CD4-positive, alpha-beta memory T cell (primary cell): ENCODE measurements at regions not wholly inside any gene's neighbourhood (a gene's known extent, or its start where the extent isn't known, plus 50 kb on each side); places are given as distances from the start of the nearest gene placed in this dataset.

Experiments used
- CTCF ChIA-PET: fragments of 350-600 bp; sonication (Branson Sonifier 250); formaldehyde crosslinking; loops from one replicate; lab custom pipeline; 2021; ENCODE audit warnings: inconsistent platforms; ENCODE audit not compliant: partially characterized antibody; lab: Charles Lee
- POLR2A ChIA-PET: fragments of 350-600 bp; sonication (Branson Sonifier 250); formaldehyde crosslinking; loops from one replicate; lab custom pipeline; 2021; ENCODE audit not compliant: partially characterized antibody; lab: Charles Lee
- DNase-seq, 5 donors: peaks; one replicate each; pipeline versions ENCODE4 v3.0.0 to v3.0.0-alpha.2; 2020 to 2022; ENCODE audit warnings: mixed read lengths in 1 of 5
- H3K27ac ChIP-seq: one replicate; pipeline ENCODE4 v1.7.0; 2013; ENCODE audit warnings: low read depth, low read length
- H3K27me3 ChIP-seq: 2 replicates; pipeline ENCODE4 v1.7.0; 2013; ENCODE audit warnings: mild to moderate bottlenecking, low read length, moderate library complexity; ENCODE audit not compliant: insufficient read depth
- H3K36me3 ChIP-seq: 2 replicates; pipeline ENCODE4 v1.7.0; 2013; ENCODE audit warnings: mild to moderate bottlenecking, low read length, moderate library complexity; ENCODE audit not compliant: insufficient read depth
- H3K4me1 ChIP-seq: 2 replicates; pipeline ENCODE4 v1.7.0; 2013; ENCODE audit warnings: mild to moderate bottlenecking, low read length, moderate library complexity; ENCODE audit not compliant: insufficient read depth
- H3K4me3 ChIP-seq, 2 donors: one replicate each; pipeline ENCODE4 v1.7.0; 2013; ENCODE audit warnings: low read length in 2 of 2, mild to moderate bottlenecking in 1 of 2
- H3K9me3 ChIP-seq, 2 donors: one replicate each; pipeline ENCODE4 v1.7.0; 2013; ENCODE audit warnings: low read length in 2 of 2, control low read depth in 1 of 2; ENCODE audit not compliant: control insufficient read depth in 1 of 2
- H3K27ac Mint-ChIP-seq, 7 donors: one replicate each; pipeline ENCODE4 v1.8.0; 2020 to 2021; ENCODE audit warnings: mixed read lengths in 7 of 7, mild to moderate bottlenecking in 6 of 7, inconsistent platforms in 3 of 7, moderate library complexity in 3 of 7
- H3K27me3 Mint-ChIP-seq, 2 donors: one replicate each; pipeline ENCODE4 v1.8.0; 2020 to 2021; ENCODE audit warnings: mixed read lengths in 2 of 2
- H3K36me3 Mint-ChIP-seq, 2 donors: one replicate each; pipeline ENCODE4 v1.8.0; 2020 to 2021; ENCODE audit warnings: mixed read lengths in 2 of 2, inconsistent platforms in 1 of 2, mild to moderate bottlenecking in 1 of 2
- H3K4me1 Mint-ChIP-seq, 4 donors: one replicate each; pipeline ENCODE4 v1.8.0; 2020 to 2021; ENCODE audit warnings: mixed read lengths in 4 of 4, mild to moderate bottlenecking in 1 of 4
- H3K4me3 Mint-ChIP-seq, 8 donors: one replicate each; pipeline ENCODE4 v1.8.0; 2020 to 2021; ENCODE audit warnings: mixed read lengths in 8 of 8, mild to moderate bottlenecking in 7 of 8, moderate library complexity in 6 of 8, inconsistent platforms in 3 of 8
- H3K9me3 Mint-ChIP-seq, 8 donors: one replicate each; pipeline ENCODE4 v1.8.0; 2020 to 2021; ENCODE audit warnings: mixed read lengths in 8 of 8, mild to moderate bottlenecking in 5 of 8, inconsistent platforms in 3 of 8, moderate library complexity in 1 of 8
- intact Hi-C: fragments of 100-400 bp; cut with micrococcal nuclease; formaldehyde crosslinking; loops from one replicate; pipeline ENCODE4 v1.15.1; 2023

GRCh38 chr6:144590532-144590931, 305.4 kb downstream of the UTRN start:
- Histone ChIP-seq H3K4me1 (no peaks in the 10 kb centered on the region), H3K27ac (no peak overlapping the region)
- DNase-seq, result no peak

GRCh38 chr6:144593392-144593791, 308.3 kb downstream of the UTRN start:
- Histone ChIP-seq H3K27ac (no peak overlapping the region), H3K9me3 (no peaks in the 10 kb centered on the region), H3K27me3 (no peaks in the 10 kb centered on the region), H3K4me1 (no peaks in the 10 kb centered on the region), H3K4me3 (no peak overlapping the region), H3K36me3 (peaks cover 4% of the 10 kb centered on the region)
- no peak overlapping the region for H3K27ac Mint-ChIP-seq
- H3K9me3 Mint-ChIP-seq, result no peaks in the 10 kb centered on the region
- intact Hi-C loops, result no loop called here
- peaks cover 22 to 32% of the 10 kb centered on the region in 2 donors for H3K36me3 Mint-ChIP-seq
- peaks cover 10 to 22% (median 15%) of the 10 kb centered on the region in 4 donors for H3K4me1 Mint-ChIP-seq
- ChIA-PET CTCF (interaction anchor here (1.1 kb wide), 1 partner anchor 27 kb away, joined by 3 read pairs; no protein-coding TSS in a partner anchor), POLR2A (no interaction called here)
- DNase-seq, result no peak
- H3K4me3 Mint-ChIP-seq, result no peak overlapping the region
- no peaks in the 10 kb centered on the region for H3K27me3 Mint-ChIP-seq

More at GRCh38 chr6:144590532-144590931, 305.4 kb downstream of the UTRN start:
- H3K27ac Mint-ChIP-seq, result no peak overlapping the region
- peaks cover 3 to 17% (median 8%) of the 10 kb centered on the region in 4 donors for H3K4me1 Mint-ChIP-seq
- intact Hi-C loops, result no loop called here
- Histone ChIP-seq H3K36me3 (peaks cover 4% of the 10 kb centered on the region), H3K9me3 (no peaks in the 10 kb centered on the region), H3K27me3 (no peaks in the 10 kb centered on the region), H3K4me3 (no peak overlapping the region)
- ChIA-PET POLR2A (no interaction called here), CTCF (no interaction called here)
- H3K36me3 Mint-ChIP-seq, result peaks cover 33 to 34% of the 10 kb centered on the region in 2 donors
- no peaks in the 10 kb centered on the region for H3K9me3 Mint-ChIP-seq
- H3K4me3 Mint-ChIP-seq, result no peak overlapping the region
- H3K27me3 Mint-ChIP-seq, result no peaks in the 10 kb centered on the region

GRCh38 chr6:144594585-144594984, 309.4 kb downstream of the UTRN start:
- ChIA-PET CTCF (interaction anchor here (1.1 kb wide), 1 partner anchor 28 kb away, joined by 3 read pairs; no protein-coding TSS in a partner anchor), POLR2A (no interaction called here)
- H3K36me3 Mint-ChIP-seq, result peaks cover 16 to 35% of the 10 kb centered on the region in 2 donors
- H3K9me3 Mint-ChIP-seq, result no peaks in the 10 kb centered on the region
- H3K36me3 ChIP-seq, result peaks cover 4% of the 10 kb centered on the region
- intact Hi-C loops, result no loop called here
- H3K27ac ChIP-seq, result no peak overlapping the region
- no peaks in the 10 kb centered on the region for H3K4me1 ChIP-seq
- H3K4me3 Mint-ChIP-seq, result no peak overlapping the region
- no peaks in the 10 kb centered on the region for H3K27me3 Mint-ChIP-seq
- no peaks in the 10 kb centered on the region for H3K9me3 ChIP-seq
- H3K4me1 Mint-ChIP-seq, result peaks cover 12 to 24% (median 19%) of the 10 kb centered on the region in 4 donors
- H3K4me3 ChIP-seq, result no peak overlapping the region
- no peak for DNase-seq
- H3K27me3 ChIP-seq, result no peaks in the 10 kb centered on the region
- peak overlapping the region in 2 of 7 donors; percentile 42 to 53 for H3K27ac Mint-ChIP-seq

- CTCF ChIA-PET, result no interaction called here
- H3K9me3 Mint-ChIP-seq, result peaks cover 0 to 2% (median 0%) of the 10 kb centered on the region in 8 donors
- peaks cover 12 to 27% (median 20%) of the 10 kb centered on the region in 4 donors for H3K4me1 Mint-ChIP-seq
- Histone ChIP-seq H3K27me3 (no peaks in the 10 kb centered on the region), H3K9me3 (no peaks in the 10 kb centered on the region), H3K4me1 (no peaks in the 10 kb centered on the region), H3K27ac (no peak overlapping the region), H3K36me3 (peaks cover 4% of the 10 kb centered on the region), H3K4me3 (no peak overlapping the region)
- peak overlapping the region in 1 of 7 donors; percentile 8 for H3K27ac Mint-ChIP-seq
- intact Hi-C loops, result no loop called here
- H3K36me3 Mint-ChIP-seq, result peaks cover 20 to 41% of the 10 kb centered on the region in 2 donors
- H3K27me3 Mint-ChIP-seq, result no peaks in the 10 kb centered on the region
- no peak overlapping the region for H3K4me3 Mint-ChIP-seq
- DNase-seq, result no peak
- POLR2A ChIA-PET, result no interaction called here
Measured at GRCh38 chr6:144595266-144595665, 310.1 kb downstream of the UTRN start.

- Histone ChIP-seq H3K27me3 (no peaks in the 10 kb centered on the region), H3K36me3 (peaks cover 4% of the 10 kb centered on the region), H3K9me3 (no peaks in the 10 kb centered on the region), H3K4me3 (no peak overlapping the region), H3K27ac (no peak overlapping the region), H3K4me1 (peaks cover 11% of the 10 kb centered on the region)
- Mint-ChIP-seq H3K9me3 (peaks cover 0 to 4% (median 0%) of the 10 kb centered on the region in 8 donors), H3K4me1 (peaks cover 22 to 46% (median 34%) of the 10 kb centered on the region in 4 donors), H3K4me3 (no peak overlapping the region), H3K27me3 (no peaks in the 10 kb centered on the region), H3K36me3 (peaks cover 23 to 45% of the 10 kb centered on the region in 2 donors), H3K27ac (no peak overlapping the region)
- no peak for DNase-seq
- CTCF ChIA-PET, result no interaction called here
- intact Hi-C loops, result no loop called here
- POLR2A ChIA-PET, result interaction anchor here (1.2 kb wide), 1 partner anchor 13 kb away, joined by 4 read pairs; no protein-coding TSS in a partner anchor
Measured at GRCh38 chr6:144597511-144597910, 312.4 kb downstream of the UTRN start.

GRCh38 chr6:144599615-144600014, 314.5 kb downstream of the UTRN start:
- Mint-ChIP-seq H3K27me3 (no peaks in the 10 kb centered on the region), H3K36me3 (peaks cover 17 to 38% of the 10 kb centered on the region in 2 donors), H3K4me1 (peaks cover 26 to 56% (median 42%) of the 10 kb centered on the region in 4 donors), H3K4me3 (no peak overlapping the region), H3K9me3 (peaks cover 0 to 4% (median 0%) of the 10 kb centered on the region in 8 donors), H3K27ac (no peak overlapping the region)
- Histone ChIP-seq H3K27me3 (no peaks in the 10 kb centered on the region), H3K4me1 (peaks cover 27% of the 10 kb centered on the region), H3K9me3 (no peaks in the 10 kb centered on the region), H3K4me3 (no peak overlapping the region), H3K36me3 (no peaks in the 10 kb centered on the region), H3K27ac (no peak overlapping the region)
- ChIA-PET POLR2A (no interaction called here), CTCF (no interaction called here)
- DNase-seq, result no peak
- intact Hi-C loops, result no loop called here

- H3K4me1 Mint-ChIP-seq, result peaks cover 28 to 57% (median 42%) of the 10 kb centered on the region in 4 donors
- POLR2A ChIA-PET, result no interaction called here
Measured at GRCh38 chr6:144601221-144601620, 316.1 kb downstream of the UTRN start.

More at GRCh38 chr6:144601221-144601620, 316.1 kb downstream of the UTRN start:
- Histone ChIP-seq H3K27me3 (no peaks in the 10 kb centered on the region), H3K4me1 (peaks cover 27% of the 10 kb centered on the region), H3K27ac (no peak overlapping the region), H3K36me3 (no peaks in the 10 kb centered on the region), H3K4me3 (no peak overlapping the region), H3K9me3 (no peaks in the 10 kb centered on the region)
- H3K9me3 Mint-ChIP-seq, result peaks cover 0 to 4% (median 0%) of the 10 kb centered on the region in 8 donors
- intact Hi-C loops, result no loop called here
- peaks cover 18 to 34% of the 10 kb centered on the region in 2 donors for H3K36me3 Mint-ChIP-seq
- CTCF ChIA-PET, result interaction anchor here (1.2 kb wide), 1 partner anchor 12 kb away, joined by 4 read pairs; no protein-coding TSS in a partner anchor
- H3K4me3 Mint-ChIP-seq, result peak overlapping the region in 2 of 8 donors; percentile 3 to 48
- peak overlapping the region in 1 of 7 donors; percentile 17 for H3K27ac Mint-ChIP-seq
- no peak for DNase-seq
- H3K27me3 Mint-ChIP-seq, result no peaks in the 10 kb centered on the region
